ENCODE measurements at regions not wholly inside any gene's neighbourhood (a gene's known extent, or its start where the extent isn't known, plus 50 kb on each side); places are given as distances from the start of the nearest gene placed in this dataset.
"Not testable (repeated sequence)": the region's sequence is repeated elsewhere in the genome, so short reads cannot be mapped to it uniquely, and the experiment has no call there.

DNA sequence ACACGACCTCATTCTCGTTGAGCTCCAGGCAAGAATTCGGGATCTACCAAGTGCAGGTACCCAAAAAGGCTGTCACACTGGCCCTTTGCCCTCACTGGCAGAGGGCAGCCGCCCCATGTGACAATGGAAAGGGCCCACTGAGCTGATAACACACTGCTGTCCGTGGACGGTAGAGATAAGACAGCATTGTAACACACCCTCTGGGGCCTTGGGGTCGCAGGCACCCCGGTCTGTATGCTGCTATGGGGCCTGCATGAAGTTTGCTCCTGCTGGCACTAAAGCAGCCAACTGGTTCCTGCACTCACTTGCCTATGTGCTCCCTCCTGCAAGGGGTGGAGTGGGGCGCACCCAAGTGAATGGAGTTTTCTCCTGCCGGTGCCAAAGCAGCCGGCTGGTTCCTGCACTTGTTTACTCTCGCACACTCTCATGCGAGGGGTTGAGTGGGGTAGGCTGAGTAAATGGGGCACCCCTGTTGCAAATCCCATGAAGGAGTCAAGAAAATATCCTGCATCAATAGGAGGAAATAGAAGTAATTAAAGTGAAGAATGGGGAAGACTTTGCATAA lies 477.9 kb downstream of the ATP23 start:
- DNase-seq (ENCODE audit: low read depth in 3 of 3): no peak

DNA sequence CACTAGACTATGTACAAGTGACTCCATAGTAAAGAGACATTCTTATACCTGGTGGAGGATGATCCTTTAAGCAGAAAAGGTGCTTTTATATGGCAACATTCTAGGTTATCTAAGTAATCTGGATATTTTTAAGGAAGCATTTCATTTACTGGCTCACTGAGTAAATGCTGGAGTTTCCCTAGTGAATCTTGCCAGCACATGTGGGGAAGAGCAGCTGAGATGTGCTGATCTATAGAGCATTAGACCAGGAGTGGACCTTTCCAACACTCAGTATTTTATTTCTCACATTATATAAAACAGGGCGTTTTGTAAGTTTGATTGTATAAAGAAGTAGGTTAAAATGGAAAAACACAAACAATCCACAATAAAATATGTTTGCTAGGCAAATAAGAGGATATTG lies 478.5 kb downstream of the ATP23 start:
- no peak for DNase-seq (ENCODE audit: low read depth in 3 of 3)

DNA sequence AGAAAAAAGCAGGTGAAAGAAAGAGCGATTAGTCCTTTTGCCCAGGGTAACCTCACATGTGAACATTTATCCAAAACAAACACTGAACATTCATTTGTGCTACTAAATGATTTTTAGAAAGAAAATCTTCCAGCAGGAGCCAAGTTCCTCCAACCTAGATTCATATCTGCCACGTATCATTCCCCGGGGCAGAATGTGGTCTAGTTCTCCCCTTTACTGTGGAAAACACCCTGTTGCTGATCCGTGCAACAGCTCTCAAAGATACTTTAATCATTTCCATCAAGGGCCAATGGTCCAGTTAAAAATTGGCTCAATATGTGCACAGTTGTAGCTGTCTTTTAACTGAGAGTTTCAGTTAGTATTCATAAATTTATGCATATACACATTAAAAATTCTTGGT lies 479.1 kb downstream of the ATP23 start:
- DNase-seq (ENCODE audit: low read depth in 3 of 3): no peak

DNA sequence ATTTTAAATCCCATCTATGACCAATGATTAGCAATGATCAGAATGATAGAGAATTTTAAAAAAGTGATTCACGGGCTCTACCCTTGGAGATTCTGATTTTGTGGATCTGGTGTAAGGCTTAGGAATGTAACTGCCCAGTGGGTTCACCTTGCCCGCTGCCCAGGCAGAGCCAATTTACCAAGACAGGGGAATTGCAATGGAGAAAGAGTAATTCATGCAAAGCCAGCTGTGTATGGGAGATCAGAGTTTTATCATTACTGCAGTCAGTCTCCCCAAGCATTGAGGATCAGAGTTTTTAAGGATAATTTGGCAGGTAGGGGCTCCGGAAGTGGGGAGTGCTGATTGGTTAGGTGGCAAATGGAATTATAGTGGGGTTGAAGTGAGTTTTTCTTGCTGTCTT lies 480.6 kb downstream of the ATP23 start:
- DNase-seq (ENCODE audit: low read depth in 3 of 3): no peak

DNA sequence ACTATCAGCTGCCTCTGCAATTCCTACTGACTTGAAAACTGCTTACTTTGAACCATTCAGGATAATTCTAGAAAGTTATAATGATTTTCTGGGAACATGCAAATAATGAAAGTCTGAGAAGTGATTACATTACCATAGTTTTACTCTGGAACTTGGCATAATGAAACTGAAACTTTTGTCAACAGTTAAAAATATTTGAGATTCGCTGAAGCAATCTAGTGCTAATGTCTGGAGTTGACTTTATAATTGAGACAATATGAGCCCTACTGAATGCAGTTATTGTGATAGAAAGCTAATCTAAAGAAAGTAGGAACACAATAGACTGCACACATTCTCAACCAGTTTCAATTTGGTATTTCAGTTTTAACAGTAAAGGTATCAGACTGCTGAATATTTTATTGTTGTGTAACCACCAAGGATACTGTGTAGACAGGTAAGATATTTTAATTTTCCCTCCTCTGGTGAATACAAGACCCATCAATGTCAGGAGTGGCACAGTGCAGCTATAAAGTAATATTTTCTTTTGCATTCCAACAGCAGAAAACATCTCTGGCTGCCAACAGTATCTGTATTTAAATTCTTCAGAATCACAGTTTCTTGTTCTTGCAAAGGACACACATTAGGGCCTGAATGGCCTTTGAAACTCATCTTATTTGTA lies 483.5 kb downstream of the ATP23 start:
- DNase-seq (ENCODE audit: low read depth in 3 of 3): no peak

DNA sequence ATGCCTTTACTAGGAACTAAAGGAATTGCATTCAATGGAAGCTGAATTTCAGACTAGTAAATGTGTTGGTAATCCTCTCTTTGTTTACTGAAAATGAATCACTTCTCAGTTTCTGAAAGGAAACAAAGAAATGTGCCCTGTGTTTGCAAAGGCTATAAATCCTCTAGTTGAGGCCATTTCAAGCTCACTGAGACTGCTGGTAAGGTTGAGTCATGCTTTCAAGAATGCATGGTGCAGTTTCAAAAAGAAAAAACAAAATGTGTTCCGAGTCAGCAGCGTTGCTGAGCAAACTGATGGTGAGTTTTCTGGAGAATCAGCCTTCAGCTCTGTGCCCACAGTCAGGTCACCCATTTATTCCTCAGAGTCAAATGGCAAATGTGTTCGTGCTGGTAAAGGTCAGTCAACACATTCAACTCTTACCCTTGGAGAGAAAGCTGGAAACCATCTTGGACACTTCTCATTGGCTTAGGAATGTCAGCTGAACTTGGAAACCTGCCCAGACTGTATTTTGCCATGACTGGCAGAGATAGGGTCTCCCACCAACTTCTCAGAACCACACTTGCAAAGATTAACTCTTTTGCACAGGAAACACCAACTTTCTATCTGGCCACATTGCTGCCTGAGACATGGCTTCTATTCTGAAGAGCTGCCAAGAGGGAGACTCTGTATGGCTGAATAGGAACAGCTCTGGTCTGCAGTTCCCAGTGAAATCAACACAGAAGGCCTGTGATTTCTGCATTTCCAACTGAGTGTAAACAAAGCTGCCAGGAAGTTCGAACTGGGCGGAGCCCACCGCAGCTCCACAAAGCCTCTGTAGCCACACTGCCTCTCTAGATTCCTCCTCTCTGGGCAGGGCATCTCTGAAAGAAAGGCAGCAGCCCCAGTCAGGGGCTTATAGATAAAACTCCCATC lies 484.4 kb downstream of the ATP23 start:
- DNase-seq (ENCODE audit: low read depth in 3 of 3): no peak

DNA sequence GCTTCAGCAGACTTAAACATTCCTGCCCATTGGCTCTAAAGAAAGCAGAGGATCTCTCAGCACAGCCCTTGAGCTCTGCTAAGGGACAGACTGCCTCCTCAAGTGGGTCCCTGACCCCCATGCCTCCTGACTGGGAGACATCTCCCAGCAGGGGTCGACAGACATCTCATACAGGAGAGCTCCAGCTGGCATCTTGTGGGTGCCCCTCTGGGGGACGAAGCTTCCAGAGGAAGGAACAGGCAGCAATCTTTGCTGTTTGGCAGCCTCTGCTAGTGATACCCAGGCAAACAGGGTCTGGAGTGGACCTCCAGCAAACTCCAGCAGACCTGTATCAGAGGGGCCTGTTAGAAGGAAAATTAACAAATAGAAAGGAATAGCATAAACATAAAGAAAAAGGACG lies 485.1 kb downstream of the ATP23 start:
- DNase-seq (ENCODE audit: low read depth in 3 of 3): not testable (repeated sequence)

DNA sequence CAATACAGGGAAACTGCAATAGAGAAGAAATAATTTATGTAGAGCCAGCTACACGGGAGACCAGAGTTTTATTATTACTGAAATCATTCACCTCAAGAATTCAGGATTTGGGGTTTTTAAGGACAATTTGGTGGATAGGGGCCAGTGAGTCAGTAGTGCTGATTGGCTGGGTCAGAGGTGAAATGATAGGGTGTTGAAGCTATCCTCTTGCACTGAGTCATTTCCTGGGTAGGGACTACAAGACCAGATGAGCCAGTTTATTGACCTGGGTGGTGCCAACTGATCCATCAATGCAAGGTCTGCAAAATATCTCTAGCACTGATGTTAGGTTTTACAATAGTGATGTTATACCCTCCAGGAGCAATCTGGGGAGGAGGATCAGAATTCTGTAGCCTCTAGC lies 486.3 kb downstream of the LRIG3 start:
- no peak for DNase-seq (ENCODE audit: low read depth in 3 of 3)

DNA sequence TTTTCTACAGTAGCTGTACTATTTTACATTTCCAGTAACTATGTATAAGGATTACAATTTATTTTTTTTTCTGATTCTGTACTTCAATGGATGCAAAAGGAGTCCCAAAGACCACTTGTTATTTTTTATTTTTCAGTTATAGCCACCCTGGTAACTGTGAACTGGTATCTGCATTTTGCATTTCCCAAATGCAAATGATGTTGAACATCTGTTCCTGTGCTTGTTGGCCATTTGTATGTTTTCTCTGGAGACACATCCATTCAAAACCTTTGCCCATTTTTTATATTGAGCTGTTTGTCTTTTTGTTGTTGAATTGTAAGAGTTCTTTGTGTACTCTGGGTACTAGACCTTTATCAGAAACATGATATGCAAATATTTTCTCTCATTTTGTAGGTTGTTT lies 485.6 kb downstream of the LRIG3 start:
- no peak for DNase-seq (ENCODE audit: low read depth in 3 of 3)

DNA sequence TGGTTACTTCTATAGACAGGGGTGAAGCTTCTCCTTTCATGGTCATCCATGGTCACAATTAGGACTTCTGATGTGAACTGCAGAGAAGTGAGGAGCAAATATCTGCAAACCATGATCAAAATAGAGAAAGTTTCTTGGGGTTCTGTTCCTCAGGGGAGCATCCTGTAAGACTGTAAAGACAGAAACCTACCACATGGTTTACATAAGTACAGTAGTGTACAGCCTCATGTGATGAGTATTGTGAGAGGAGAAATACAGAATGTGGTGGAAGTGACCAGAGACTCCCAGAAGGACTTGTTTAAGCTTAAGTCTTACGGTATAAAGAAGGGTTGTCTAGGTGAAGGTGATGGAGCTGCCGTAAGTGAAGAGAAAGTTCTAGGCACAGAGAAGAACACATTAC lies 484.7 kb downstream of the LRIG3 start:
- no peak for DNase-seq (ENCODE audit: low read depth in 3 of 3)

DNA sequence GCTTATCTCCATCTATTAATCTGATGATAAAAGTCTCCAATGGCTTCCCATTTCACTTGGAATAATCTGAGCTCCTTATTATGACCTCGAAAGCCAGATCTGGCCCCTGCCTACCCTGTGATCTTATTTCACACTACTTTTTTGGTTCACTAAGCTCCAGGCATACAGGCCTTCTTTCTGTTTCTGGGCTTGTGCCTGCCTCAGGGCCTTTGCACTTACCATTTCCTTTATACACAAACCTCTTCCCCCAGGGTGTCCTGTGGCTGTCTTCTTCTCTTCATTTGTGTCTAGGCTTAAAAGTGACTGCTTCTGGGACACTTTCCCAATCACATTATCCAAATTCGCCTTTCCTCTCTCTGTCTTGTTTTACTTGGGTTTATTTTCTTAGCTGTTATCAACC lies 478.8 kb downstream of the LRIG3 start:
- no peak for DNase-seq (ENCODE audit: low read depth in 3 of 3)

DNA sequence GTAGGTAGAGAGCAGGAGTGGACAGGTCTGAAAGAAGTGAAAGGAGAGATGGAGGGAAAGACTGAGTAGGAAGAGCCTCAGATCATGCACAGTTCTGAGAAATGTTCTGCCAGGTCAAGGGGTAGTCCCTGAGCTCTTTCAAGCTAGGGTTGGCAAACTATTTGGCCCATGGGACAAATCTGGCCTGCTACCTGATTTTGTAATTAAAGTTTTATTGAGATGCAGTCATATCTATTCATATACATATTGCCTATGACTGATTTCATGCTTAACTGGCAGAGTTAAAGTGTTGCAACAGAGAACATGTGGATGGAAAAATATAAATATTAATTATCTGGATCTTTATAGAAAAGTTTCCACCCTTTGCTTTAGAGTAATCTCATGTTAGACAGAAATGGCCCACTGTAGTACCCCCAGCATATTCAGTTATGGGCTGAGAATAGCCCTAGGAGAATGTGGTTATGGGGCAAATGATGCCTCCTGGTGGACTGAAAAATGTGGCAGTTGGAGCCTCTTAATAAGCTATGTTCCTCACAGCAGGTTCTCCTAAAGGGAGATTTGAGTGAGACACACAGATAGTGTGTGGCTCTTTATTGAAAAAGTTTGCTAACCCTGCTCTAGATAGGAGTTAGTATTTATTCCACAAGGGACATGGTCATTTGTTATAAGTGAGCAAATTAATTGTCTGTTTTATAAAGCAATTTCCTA lies 476.9 kb downstream of the LRIG3 start:
- no peak for DNase-seq (ENCODE audit: low read depth in 3 of 3)

DNA sequence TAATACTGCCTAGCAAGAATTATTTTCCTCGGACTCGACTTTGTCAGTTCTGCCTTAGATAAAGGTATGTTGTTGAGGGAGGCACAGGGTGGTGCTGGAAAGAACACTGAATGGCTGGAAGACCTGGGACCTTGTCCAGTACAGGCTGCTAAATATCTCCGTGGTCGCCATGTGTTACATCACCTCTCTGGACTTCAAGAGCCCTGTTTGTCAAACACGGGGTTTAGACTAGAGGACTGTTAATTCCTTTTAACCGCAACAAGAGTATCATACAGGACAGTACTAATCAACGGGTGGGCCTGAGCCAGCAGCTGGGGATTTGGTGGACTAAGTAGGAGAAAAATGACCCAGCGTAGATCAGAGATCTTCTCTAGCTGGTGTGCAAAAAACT lies 476.3 kb downstream of the LRIG3 start:
- no peak for DNase-seq (ENCODE audit: low read depth in 3 of 3)

DNA sequence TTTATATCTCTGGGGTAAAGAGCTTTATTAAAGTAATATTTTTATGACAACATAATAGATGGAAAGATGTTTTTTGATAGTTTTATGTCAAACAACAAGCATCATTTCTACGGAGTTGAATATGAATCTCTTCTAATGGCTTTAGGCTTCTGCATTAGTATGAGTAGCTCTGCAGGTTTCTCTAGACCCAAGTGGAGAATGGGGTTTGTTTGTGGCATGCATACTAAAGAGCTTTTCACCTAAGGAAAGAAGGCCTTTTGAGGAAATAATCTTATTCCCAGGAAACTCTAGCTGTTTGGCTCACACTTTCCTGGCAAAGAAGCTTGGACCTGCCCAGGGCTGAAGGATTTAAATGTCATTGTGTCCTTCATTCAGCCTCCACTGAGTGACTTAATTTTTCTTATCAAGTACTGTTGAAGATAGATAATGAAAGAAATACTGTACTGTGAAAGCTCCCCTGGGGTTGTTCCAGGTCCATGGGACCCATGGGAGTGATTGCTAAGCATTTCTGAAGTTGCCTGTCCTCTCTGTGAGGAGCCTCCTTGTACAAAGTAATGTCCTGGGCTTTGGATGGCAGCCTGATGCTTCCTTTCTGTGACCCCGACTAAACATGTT lies 469.3 kb downstream of the LRIG3 start:
- no peak for DNase-seq (ENCODE audit: low read depth in 3 of 3)

DNA sequence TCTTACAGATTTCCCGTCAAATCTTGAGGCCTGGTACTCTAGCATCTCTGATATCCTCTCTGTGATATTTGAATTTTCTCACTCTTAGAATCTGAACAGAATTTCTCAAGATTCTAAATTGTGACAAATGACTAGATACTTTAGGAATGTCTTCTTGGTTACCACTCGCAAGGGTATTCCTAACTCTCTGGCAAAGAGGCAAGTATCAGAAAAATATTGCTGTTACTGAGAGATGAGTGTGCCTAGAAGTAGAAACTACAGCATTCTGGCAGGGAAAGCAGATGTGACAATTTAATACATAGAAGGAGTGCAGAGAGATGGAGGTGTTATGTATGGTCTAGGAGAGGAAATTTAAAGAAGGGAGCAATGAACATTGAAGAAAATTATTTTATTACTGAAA lies 467.8 kb downstream of the LRIG3 start:
- DNase-seq (ENCODE audit: low read depth in 3 of 3): no peak

DNA sequence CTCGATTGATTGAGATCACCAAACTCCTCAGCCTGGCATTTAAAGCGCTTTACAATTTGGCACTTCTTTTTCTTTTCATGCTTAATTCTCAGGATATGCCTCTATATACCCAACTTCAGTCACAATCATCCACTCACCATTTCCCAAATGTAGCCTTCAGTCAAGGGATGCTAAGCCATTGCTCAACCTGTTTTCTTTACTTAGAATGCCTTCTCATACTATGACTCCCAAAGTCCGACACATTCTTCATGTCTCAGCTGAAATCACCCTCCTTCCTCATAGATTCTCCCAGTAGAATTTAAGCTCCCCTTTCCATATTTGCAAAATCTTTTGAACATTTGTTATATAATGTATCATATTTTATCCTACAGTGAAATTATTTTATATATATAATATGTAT lies 467.0 kb downstream of the LRIG3 start:
- no peak for DNase-seq (ENCODE audit: low read depth in 3 of 3)

DNA sequence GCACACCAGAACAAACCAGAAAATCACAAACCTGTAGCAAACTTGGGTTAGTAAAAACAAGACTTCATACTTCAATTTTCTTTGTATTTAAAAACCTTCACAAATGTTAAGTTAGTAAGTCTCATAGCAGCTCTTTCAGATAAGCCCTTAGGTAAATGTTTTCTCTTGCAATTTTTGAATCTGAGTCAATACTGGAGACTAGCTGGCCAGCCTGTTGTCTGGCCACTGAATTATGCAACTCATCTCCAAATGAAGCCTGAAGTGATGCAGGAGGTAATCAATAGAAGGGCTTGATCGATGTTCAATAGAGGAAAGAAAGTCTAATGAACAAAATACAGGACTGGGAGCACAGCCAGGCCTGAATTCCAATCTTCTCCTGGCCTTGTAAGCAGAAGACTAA lies 465.2 kb downstream of the LRIG3 start:
- DNase-seq (ENCODE audit: low read depth in 3 of 3): no peak

DNA sequence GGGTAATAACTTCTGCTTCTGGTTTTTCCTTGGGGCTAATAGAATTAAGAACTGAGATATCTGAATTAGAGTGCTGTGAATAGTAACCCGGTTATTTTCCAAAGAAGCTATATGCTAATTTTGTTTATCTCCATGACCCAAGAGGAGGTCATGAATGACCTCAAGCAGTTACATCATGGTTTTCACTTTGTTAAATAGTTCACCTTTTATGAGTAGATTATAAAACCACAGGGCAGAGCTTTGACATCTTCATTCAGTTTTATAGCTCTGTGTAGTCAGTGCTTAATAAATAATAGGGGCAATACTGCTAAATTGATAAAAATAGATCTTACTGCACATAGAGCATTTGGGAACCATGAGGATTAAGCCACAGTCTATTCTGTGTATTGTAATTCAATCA lies 462.2 kb downstream of the LRIG3 start:
- no peak for DNase-seq (ENCODE audit: low read depth in 3 of 3)

DNA sequence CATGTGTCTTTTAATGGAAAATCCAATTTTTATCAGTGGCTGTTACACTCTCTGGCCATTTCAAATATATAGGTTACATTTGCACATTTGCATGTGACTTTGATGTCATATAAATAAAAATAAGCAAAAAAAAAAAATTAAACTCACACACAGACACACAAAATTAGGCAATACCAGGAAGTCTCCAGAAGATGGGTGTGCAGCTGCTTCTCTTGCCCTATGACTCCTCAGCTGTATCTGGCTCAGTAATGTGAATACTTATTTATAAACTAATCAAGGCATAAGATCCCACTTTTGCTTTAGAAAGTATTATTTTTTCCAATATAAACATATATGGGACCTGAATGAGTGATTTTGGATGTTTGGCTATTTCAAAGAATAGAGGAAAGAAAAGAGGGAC lies 461.1 kb downstream of the LRIG3 start:
- DNase-seq (ENCODE audit: low read depth in 3 of 3): no peak

DNA sequence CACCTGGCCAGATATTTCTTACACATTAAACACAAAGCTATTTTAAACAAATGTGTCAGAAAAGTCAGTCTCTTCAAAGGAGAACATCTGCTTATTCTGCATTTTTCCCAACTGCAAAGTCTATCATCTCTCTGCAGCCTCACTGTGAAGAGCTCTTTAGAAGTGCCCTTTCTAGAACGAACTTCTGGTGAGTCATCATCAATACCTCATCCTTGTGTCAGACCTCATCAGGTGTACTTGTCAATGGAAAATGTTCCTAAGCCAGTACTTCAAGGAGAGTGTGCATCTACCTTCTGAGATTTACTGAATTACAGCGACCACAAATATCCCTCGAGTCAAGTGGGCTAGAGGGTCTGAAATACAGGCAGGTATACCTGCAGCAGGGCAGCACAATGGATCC lies 457.3 kb downstream of the LRIG3 start:
- no peak for DNase-seq (ENCODE audit: low read depth in 3 of 3)

DNA sequence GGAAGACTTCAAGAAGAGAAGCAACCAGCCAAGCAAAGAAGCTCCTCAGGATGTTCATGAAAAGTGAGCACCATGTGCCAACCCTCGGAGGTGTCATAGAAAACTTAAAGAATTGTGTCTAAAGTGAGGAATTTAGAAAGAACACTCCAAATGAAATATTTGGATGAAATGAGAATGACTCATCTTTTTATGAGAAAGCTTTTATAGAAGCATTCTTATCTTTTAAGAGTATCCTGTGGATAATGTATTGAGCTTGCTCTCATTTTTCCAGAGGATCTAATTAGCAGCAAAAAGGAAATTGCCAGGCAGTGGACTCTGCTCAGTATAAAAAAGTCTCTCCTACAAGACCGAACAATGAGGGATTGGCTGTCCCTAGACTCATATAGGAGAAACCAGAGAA lies 454.9 kb downstream of the LRIG3 start:
- DNase-seq (ENCODE audit: low read depth in 3 of 3): no peak
